ENCODE measurements at regions not wholly inside any gene's neighbourhood (a gene's known extent, or its start where the extent isn't known, plus 50 kb on each side); places are given as distances from the start of the nearest gene placed in this dataset.

DNA sequence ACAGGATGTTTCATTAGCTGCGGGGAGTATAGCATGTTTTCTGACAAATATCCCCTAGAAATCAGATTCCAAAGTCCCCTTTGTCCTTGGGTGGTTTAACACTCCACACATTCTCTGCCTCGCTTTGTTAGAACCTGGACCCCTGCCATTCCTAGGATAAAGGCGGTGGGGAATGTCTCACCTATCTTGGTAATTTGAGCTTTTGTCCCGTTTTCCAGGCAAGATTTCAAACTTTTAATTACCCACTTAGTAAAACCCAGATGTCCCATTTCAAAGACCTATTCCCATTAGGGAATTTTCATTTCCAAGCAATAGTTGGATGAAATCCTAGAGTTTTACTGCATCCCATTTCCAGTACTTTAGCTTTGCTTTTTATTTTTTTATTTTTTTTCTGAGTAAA lies 501.0 kb upstream of the MAP3K7 start (continued):
- TF ChIP-seq GATAD2B (conservative IDR thresholded peaks at IDR 0.05; ENCODE audit: low read depth) (no peak), ATF3 (IDR thresholded peaks at IDR 0.05; ENCODE audit: borderline replicate concordance, extremely low read depth, low read depth, low read length) (no peak), SREBF2 (IDR thresholded peaks at IDR 0.05; ENCODE audit: low read length) (no peak), NFXL1 (IDR thresholded peaks at IDR 0.05; ENCODE audit: borderline replicate concordance) (no peak), SREBF1 (IDR thresholded peaks at IDR 0.05; ENCODE audit: low read length) (no peak)

DNA sequence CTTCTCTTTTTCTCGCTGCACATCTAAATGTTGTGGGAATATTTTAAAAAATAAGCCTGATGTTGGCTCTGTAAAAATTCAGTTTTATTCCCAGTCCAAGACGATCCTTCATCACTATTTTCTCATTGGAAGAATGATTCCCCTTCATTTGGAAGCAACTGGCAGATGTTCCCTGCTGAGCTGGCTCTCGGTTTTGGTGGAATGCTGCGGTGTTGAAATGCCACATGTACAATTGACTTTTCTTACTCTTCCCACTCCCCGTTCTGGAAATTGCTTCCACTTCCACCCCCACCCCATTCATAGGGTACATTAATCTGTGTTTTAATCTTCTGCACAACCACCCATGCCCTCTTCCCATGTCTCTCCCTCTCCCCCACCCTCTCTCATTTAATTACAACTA lies 496.3 kb upstream of the MAP3K7 start:
- H3K4me2 ChIP-seq (ENCODE audit: control insufficient read depth, insufficient read depth) = no peak overlapping the region
- no peak overlapping the region for H3K4me3 ChIP-seq
- intact Hi-C loops (cut with micrococcal nuclease; ENCODE audit: unreplicated experiment) = loop anchor here (5.0 kb wide), 1 partner anchor 1559 kb away; no protein-coding TSS in a partner anchor
- H3K9ac ChIP-seq (ENCODE audit: control insufficient read depth, insufficient read depth, low read length) = no peak overlapping the region
- ChIA-PET SMC1A (ENCODE audit: uncharacterized antibody, unreplicated experiment) (interaction anchor here (0.6 to 3.4 kb wide), 16 partner anchors 9 to 1559 kb away, joined by 3 to 25 read pairs (median 4); no protein-coding TSS in a partner anchor), POLR2A (interaction anchor here (0.6 to 0.7 kb wide), 2 partner anchors 11 to 1732 kb away, joined by 3 read pairs; no protein-coding TSS in a partner anchor), RAD21 (ENCODE audit: unreplicated experiment) (interaction anchor here (0.6 to 4.7 kb wide), 13 partner anchors 11 to 1555 kb away, joined by 3 to 34 read pairs (median 3); no protein-coding TSS in a partner anchor), CTCF (interaction anchor here (0.6 to 2.8 kb wide), 13 partner anchors 9 to 1561 kb away, joined by 3 to 9 read pairs (median 4); no protein-coding TSS in a partner anchor)
- H3K27ac ChIP-seq (ENCODE audit: control insufficient read depth, insufficient read depth) = no peak overlapping the region
- no peak overlapping the region for H2AFZ ChIP-seq (ENCODE audit: control insufficient read depth, low read depth, low read length)
- H3K9me3 ChIP-seq (replicated peaks; ENCODE audit: control insufficient read depth, insufficient read depth, low read length) = no peaks in the 10 kb centered on the region
- no peak for ATAC-seq
- FAIRE-seq = no peak
- no peaks in the 10 kb centered on the region for H3K4me1 ChIP-seq (ENCODE audit: control insufficient read depth, insufficient read depth, low read length)
- DNase-seq (ENCODE audit: low read depth, low spot score) = no peak
- H3K27me3 ChIP-seq (replicated peaks in 1 of 2; ENCODE audit: control insufficient read depth in 2 of 2, insufficient read depth in 2 of 2, low read length in 1 of 2) = no peaks in the 10 kb centered on the region
- no peaks in the 10 kb centered on the region for H4K20me1 ChIP-seq (ENCODE audit: control insufficient read depth, insufficient read depth)
- no TSS peak for BruUV-seq (replicated peaks)
- no peaks in the 10 kb centered on the region for H3K36me3 ChIP-seq (ENCODE audit: control insufficient read depth in 2 of 2, insufficient read depth in 2 of 2, low read length in 1 of 2)
- 35% methylated on average over 5 of the region's 5 CpGs for WGBS (ENCODE audit: insufficient coverage, insufficient replicate concordance, low lambda C conversion rate, missing lambda C conversion rate)
- in situ Hi-C loops (cut with MboI) = loop anchor here (25.0 kb wide), 1 partner anchor 1554 kb away; no protein-coding TSS in a partner anchor
- H3K79me2 ChIP-seq (ENCODE audit: control insufficient read depth, insufficient read depth, low read length) = no peaks in the 10 kb centered on the region
- TF ChIP-seq BACH1 (IDR thresholded peaks at IDR 0.05; ENCODE audit: borderline replicate concordance) (no peak), KAT2A (conservative IDR thresholded peaks at IDR 0.05; ENCODE audit: control insufficient read depth, low read depth, low read length) (no peak), MTA2 (IDR thresholded peaks at IDR 0.05; ENCODE audit: low read depth) (no peak), MXI1 (IDR thresholded peaks at IDR 0.05; ENCODE audit: low read depth, low read length) (no peak), ZSCAN29 (IDR thresholded peaks at IDR 0.05) (no peak), BRCA1 (IDR thresholded peaks at IDR 0.05; ENCODE audit: low read depth, low read length) (no peak), POLR2AphosphoS2 (IDR thresholded peaks at IDR 0.05; ENCODE audit: low read depth, low read length) (no peak), ATF3 (IDR thresholded peaks at IDR 0.05; ENCODE audit: borderline replicate concordance, extremely low read depth, low read depth, low read length) (no peak), CHD4 (IDR thresholded peaks at IDR 0.05) (no peak), RELA (IDR thresholded peaks at IDR 0.05; ENCODE audit: borderline replicate concordance, partially characterized antibody) (no peak), CBX5 (IDR thresholded peaks at IDR 0.05; ENCODE audit: low read depth) (no peak), MEF2B (IDR thresholded peaks at IDR 0.05; ENCODE audit: partially characterized antibody, poor library complexity, severe bottlenecking) (no peak), EGR1 (IDR thresholded peaks at IDR 0.05; ENCODE audit: borderline replicate concordance in 1 of 2, low read depth in 2 of 2, low read length in 2 of 2) (no peak), IKZF1 (conservative IDR thresholded peaks at IDR 0.05) (no peak), PML (IDR thresholded peaks at IDR 0.05; ENCODE audit: low read length) (no peak)
- TF ChIP-seq, protein P1, sequence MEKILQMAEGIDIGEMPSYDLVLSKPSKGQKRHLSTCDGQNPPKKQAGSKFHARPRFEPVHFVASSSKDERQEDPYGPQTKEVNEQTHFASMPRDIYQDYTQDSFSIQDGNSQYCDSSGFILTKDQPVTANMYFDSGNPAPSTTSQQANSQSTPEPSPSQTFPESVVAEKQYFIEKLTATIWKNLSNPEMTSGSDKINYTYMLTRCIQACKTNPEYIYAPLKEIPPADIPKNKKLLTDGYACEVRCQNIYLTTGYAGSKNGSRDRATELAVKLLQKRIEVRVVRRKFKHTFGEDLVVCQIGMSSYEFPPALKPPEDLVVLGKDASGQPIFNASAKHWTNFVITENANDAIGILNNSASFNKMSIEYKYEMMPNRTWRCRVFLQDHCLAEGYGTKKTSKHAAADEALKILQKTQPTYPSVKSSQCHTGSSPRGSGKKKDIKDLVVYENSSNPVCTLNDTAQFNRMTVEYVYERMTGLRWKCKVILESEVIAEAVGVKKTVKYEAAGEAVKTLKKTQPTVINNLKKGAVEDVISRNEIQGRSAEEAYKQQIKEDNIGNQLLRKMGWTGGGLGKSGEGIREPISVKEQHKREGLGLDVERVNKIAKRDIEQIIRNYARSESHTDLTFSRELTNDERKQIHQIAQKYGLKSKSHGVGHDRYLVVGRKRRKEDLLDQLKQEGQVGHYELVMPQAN (conservative IDR thresholded peaks at IDR 0.05) = no peak

All from GM12878 (cell line).